Adrenal gland (tissue), 9 donors: ENCODE measurements at regions not wholly inside any gene's neighbourhood (a gene's known extent, or its start where the extent isn't known, plus 50 kb on each side); places are given as distances from the start of the nearest gene placed in this dataset.

ENCODE experiments used
- DNase-seq, 7 donors: peaks; one replicate each; pipeline ENCODE4 v3.0.0-alpha.2; 2019 to 2020
- H3K27ac ChIP-seq, 5 donors: fragments of 200-600 bp; sonication (generic) in 4 of 5; 1 replicate in 3 of 5; 2 replicates in 2 of 5; pipeline versions ENCODE4 v1.5.1 to v1.8.0; 2016 to 2020; ENCODE audit warnings: mild to moderate bottlenecking in 1 of 5
- H3K27me3 ChIP-seq: fragments of 200-600 bp; 2 replicates; pipeline ENCODE4 v1.8.0; 2021
- H3K36me3 ChIP-seq, 2 donors: fragments of 200-600 bp; replicated peaks in 1 of 2; 1 replicate in 1 of 2; 2 replicates in 1 of 2; pipeline versions ENCODE4 v1.5.1 to v1.8.0; 2018 to 2022
- H3K4me1 ChIP-seq, 2 donors: fragments of 200-600 bp; replicated peaks in 1 of 2; 1 replicate in 1 of 2; 2 replicates in 1 of 2; pipeline versions ENCODE4 v1.5.1 to v1.8.0; 2018 to 2021
- H3K4me3 ChIP-seq, 4 donors: fragments of 200-600 bp; sonication (generic) in 3 of 4; one replicate each; pipeline ENCODE4 v1.5.1; 2016 to 2018
- H3K9me3 ChIP-seq, 3 donors: fragments of 200-600 bp; sonication (generic) in 1 of 3; replicated peaks in 1 of 3; 1 replicate in 2 of 3; 2 replicates in 1 of 3; pipeline versions ENCODE4 v1.5.1 to v1.8.0; 2016 to 2021
- POLR2A ChIP-seq, 2 donors: fragments of 450-650 bp; IDR thresholded peaks; one replicate each; pipeline ENCODE4 v1.6.1; 2017; ENCODE audit warnings: antibody characterized with exemption in 2 of 2, mild to moderate bottlenecking in 2 of 2, moderate library complexity in 1 of 2
- WGBS, 4 donors: extraction: QIAGEN DNeasy Blood & Tissue Kit in 2 of 4; methylation state at CpG; one replicate each; pipeline versions ENCODE4 v1.1.5 to v1.1.7; 2013 to 2017; 5-methylcytosine and 5-hydroxymethylcytosine counted together
- intact Hi-C, 2 donors: fragments of 100-400 bp; cut with DNase I; formaldehyde crosslinking; loops; one replicate each; pipeline versions ENCODE4 v1.14.1 to v1.15.0; 2022 to 2023
- TF ChIP-seq, protein P1 (sequence below), 6 experiments: fragments of 450-650 bp in 4 of 6; fragments of 200-600 bp in 2 of 6; sonication (generic) in 1 of 6; IDR thresholded peaks; 1 replicate in 5 of 6; 2 replicates in 1 of 6; pipeline versions ENCODE4 v1.5.1 to v1.8.0; 2016 to 2021; ENCODE audit warnings: antibody characterized with exemption in 6 of 6, mild to moderate bottlenecking in 2 of 6, moderate library complexity in 1 of 6
- donor health status: healthy with polysubstance abuse.
- donor health status: Bipolar disorder and iron deficiency.
- donor health status: DM: yes; HTN: yes; CAD: no.
- donor health status: DM: no; HTN: no; CAD: no.
- donor health status: DM: no; HTN: no; CAD: no.

DNA sequence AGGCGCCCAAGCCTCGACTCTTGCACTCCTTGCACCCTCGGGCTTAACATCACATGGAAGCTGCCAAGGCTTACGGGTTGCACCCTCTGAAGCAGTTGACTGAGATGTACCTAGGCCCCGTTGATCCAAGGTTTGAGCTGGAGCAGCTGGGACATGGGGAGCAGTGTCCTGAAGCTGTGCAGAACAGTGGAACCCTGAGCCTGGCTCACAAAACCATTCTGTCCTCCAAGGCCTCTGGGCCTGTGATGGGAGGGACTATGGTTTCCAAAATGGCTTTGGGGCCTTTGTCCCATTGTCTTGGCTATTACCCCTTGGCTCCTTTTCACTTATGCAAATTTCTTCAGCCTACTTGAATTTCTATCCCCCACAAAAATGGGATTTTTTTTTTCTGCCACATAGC lies 454.0 kb downstream of the PIK3C3 start:
- intact Hi-C loops = no loop called here
- Histone ChIP-seq H3K4me3 (no peak overlapping the region), H3K4me1 (peaks cover 0 to 3% of the 10 kb centered on the region in 2 donors), H3K27me3 (no peaks in the 10 kb centered on the region), H3K27ac (no peak overlapping the region), H3K9me3 (no peaks in the 10 kb centered on the region), H3K36me3 (no peaks in the 10 kb centered on the region)
- 68 to 91% (median 77%) methylated on average over 5 of the region's 5 CpGs for WGBS, 4 donors
- no peak for DNase-seq
- TF ChIP-seq POLR2A (IDR thresholded peaks at IDR 0.05) = no peak
- TF ChIP-seq, protein P1, sequence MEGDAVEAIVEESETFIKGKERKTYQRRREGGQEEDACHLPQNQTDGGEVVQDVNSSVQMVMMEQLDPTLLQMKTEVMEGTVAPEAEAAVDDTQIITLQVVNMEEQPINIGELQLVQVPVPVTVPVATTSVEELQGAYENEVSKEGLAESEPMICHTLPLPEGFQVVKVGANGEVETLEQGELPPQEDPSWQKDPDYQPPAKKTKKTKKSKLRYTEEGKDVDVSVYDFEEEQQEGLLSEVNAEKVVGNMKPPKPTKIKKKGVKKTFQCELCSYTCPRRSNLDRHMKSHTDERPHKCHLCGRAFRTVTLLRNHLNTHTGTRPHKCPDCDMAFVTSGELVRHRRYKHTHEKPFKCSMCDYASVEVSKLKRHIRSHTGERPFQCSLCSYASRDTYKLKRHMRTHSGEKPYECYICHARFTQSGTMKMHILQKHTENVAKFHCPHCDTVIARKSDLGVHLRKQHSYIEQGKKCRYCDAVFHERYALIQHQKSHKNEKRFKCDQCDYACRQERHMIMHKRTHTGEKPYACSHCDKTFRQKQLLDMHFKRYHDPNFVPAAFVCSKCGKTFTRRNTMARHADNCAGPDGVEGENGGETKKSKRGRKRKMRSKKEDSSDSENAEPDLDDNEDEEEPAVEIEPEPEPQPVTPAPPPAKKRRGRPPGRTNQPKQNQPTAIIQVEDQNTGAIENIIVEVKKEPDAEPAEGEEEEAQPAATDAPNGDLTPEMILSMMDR (IDR thresholded peaks at IDR 0.05) = no peak

GRCh38 chr18:42412281-42412680 lies 457.2 kb downstream of the PIK3C3 start:
- no peak for DNase-seq
- intact Hi-C loops = no loop called here
- Histone ChIP-seq H3K27ac (no peak overlapping the region), H3K4me3 (no peak overlapping the region), H3K36me3 (no peaks in the 10 kb centered on the region), H3K9me3 (no peaks in the 10 kb centered on the region), H3K4me1 (peaks cover 0 to 6% of the 10 kb centered on the region in 2 donors), H3K27me3 (no peaks in the 10 kb centered on the region)
- WGBS, 4 donors = 69 to 86% (median 76%) methylated on average over 2 of the region's 2 CpGs
- no peak for TF ChIP-seq POLR2A (IDR thresholded peaks at IDR 0.05)
- TF ChIP-seq, protein P1 (IDR thresholded peaks at IDR 0.05) = no peak

GRCh38 chr18:42412896-42413295 lies 457.9 kb downstream of the PIK3C3 start:
- Histone ChIP-seq H3K36me3 (no peaks in the 10 kb centered on the region), H3K4me3 (no peak overlapping the region), H3K27ac (no peak overlapping the region), H3K9me3 (no peaks in the 10 kb centered on the region), H3K27me3 (no peaks in the 10 kb centered on the region), H3K4me1 (peaks cover 0 to 6% of the 10 kb centered on the region in 2 donors)
- no peak for DNase-seq
- intact Hi-C loops = no loop called here
- TF ChIP-seq, protein P1 (IDR thresholded peaks at IDR 0.05) = no peak
- no peak for TF ChIP-seq POLR2A (IDR thresholded peaks at IDR 0.05)
- 84 to 91% (median 88%) methylated on average over 2 of the region's 2 CpGs for WGBS, 4 donors

GRCh38 chr18:42413870-42414269 lies 458.8 kb downstream of the PIK3C3 start:
- H3K9me3 ChIP-seq = no peaks in the 10 kb centered on the region
- H3K36me3 ChIP-seq = no peaks in the 10 kb centered on the region
- no peak for DNase-seq
- no peak overlapping the region for H3K4me3 ChIP-seq
- no peaks in the 10 kb centered on the region for H3K27me3 ChIP-seq
- TF ChIP-seq POLR2A (IDR thresholded peaks at IDR 0.05) = no peak
- TF ChIP-seq, protein P1 (IDR thresholded peaks at IDR 0.05) = no peak
- intact Hi-C loops = no loop called here
- H3K4me1 ChIP-seq = peaks cover 0 to 6% of the 10 kb centered on the region in 2 donors
- 64 to 88% (median 78%) methylated on average over 1 of the region's 1 CpG for WGBS, 4 donors
- H3K27ac ChIP-seq = no peak overlapping the region
